HEK293 (cell line): ENCODE measurements at regions not wholly inside any gene's neighbourhood (a gene's known extent, or its start where the extent isn't known, plus 50 kb on each side); places are given as distances from the start of the nearest gene placed in this dataset.

Experiments used
- CTCF ChIA-PET: fragments of 350-600 bp; formaldehyde crosslinking; extraction: SDS; loops from one replicate; lab custom pipeline; 2021; ENCODE audit warnings: antibody characterized with exemption; lab: Yijun Ruan, JAX
- POLR2A ChIA-PET: fragments of 300-600 bp; formaldehyde crosslinking; extraction: SDS; loops from one replicate; lab custom pipeline; 2020; ENCODE audit warnings: antibody characterized with exemption, inconsistent platforms; lab: Yijun Ruan, JAX
- H3K27ac ChIP-seq: fragments of 200-500 bp; sonication (Bioruptor generic); 2 replicates; pipeline ENCODE4 v1.5.1; 2014; ENCODE audit warnings: low read depth, low read length, control low read depth, inconsistent platforms; ENCODE audit errors: extremely low read depth
- H3K36me3 ChIP-seq, 2 experiments: fragments of 200-500 bp in 1 of 2; sonication (Bioruptor generic) in 1 of 2; 1 replicate in 1 of 2; 2 replicates in 1 of 2; pipeline ENCODE4 v1.5.1; 2014 to 2017; ENCODE audit warnings: inconsistent platforms in 2 of 2, low read length in 2 of 2; ENCODE audit not compliant: control insufficient read depth in 2 of 2, insufficient read depth in 1 of 2
- H3K4me1 ChIP-seq: fragments of 200-500 bp; sonication (Bioruptor generic); 2 replicates; pipeline ENCODE4 v1.5.1; 2014; ENCODE audit warnings: mild to moderate bottlenecking, low read length, inconsistent platforms; ENCODE audit not compliant: control insufficient read depth, insufficient read depth
- H3K4me3 ChIP-seq: 2 replicates; pipeline ENCODE4 v1.5.1; 2011; ENCODE audit warnings: low read depth, mild to moderate bottlenecking, control low read depth, low read length, moderate library complexity
- H3K9me3 ChIP-seq: fragments of 200-500 bp; sonication (Bioruptor generic); 2 replicates; pipeline ENCODE4 v1.5.1; 2014; ENCODE audit warnings: low read depth, low read length, inconsistent platforms; ENCODE audit not compliant: control insufficient read depth, insufficient read depth
- CTCF ChIP-seq: fragments of 450-650 bp; formaldehyde crosslinking; IDR thresholded peaks from 2 replicates; pipeline ENCODE4 v1.5.1; 2016; ENCODE audit warnings: missing biosample characterization, missing genetic modification characterization
- GLI2 ChIP-seq: fragments of 450-650 bp; formaldehyde crosslinking; IDR thresholded peaks from 2 replicates; pipeline ENCODE4; 2017; ENCODE audit warnings: missing biosample characterization, missing genetic modification characterization, low read depth, borderline replicate concordance
- GLIS2 ChIP-seq: fragments of 450-650 bp; formaldehyde crosslinking; IDR thresholded peaks from 2 replicates; pipeline ENCODE4 v1.5.1; 2016; ENCODE audit warnings: missing biosample characterization, missing genetic modification characterization
- KLF9 ChIP-seq: fragments of 450-650 bp; formaldehyde crosslinking; IDR thresholded peaks from 2 replicates; pipeline ENCODE4 v1.5.1; 2016; ENCODE audit warnings: missing biosample characterization, missing genetic modification characterization, low read depth
- OVOL3 ChIP-seq: fragments of 450-650 bp; formaldehyde crosslinking; IDR thresholded peaks from 2 replicates; pipeline ENCODE4 v1.5.1; 2016; ENCODE audit warnings: missing biosample characterization, missing genetic modification characterization
- PRDM6 ChIP-seq: fragments of 450-650 bp; formaldehyde crosslinking; IDR thresholded peaks from 2 replicates; pipeline ENCODE4 v1.5.1; 2017; ENCODE audit warnings: missing biosample characterization, missing genetic modification characterization
- TSHZ1 ChIP-seq: fragments of 450-650 bp; formaldehyde crosslinking; IDR thresholded peaks from 2 replicates; pipeline ENCODE4 v1.5.1; 2016; ENCODE audit warnings: missing biosample characterization, missing genetic modification characterization, borderline replicate concordance
- YY1 ChIP-seq: fragments of 450-650 bp; formaldehyde crosslinking; IDR thresholded peaks from 2 replicates; pipeline ENCODE4 v1.5.1; 2018; ENCODE audit warnings: missing biosample characterization, missing genetic modification characterization
- ZBTB26 ChIP-seq: fragments of 450-650 bp; formaldehyde crosslinking; optimal IDR thresholded peaks from 2 replicates; pipeline ENCODE3; 2016; ENCODE audit warnings: missing biosample characterization, mild to moderate bottlenecking, missing genetic modification characterization
- ZFHX2 ChIP-seq: fragments of 450-650 bp; formaldehyde crosslinking; conservative IDR thresholded peaks from 2 replicates; pipeline ENCODE4 v1.5.1; 2016; ENCODE audit warnings: missing biosample characterization, missing genetic modification characterization
- ZFP41 ChIP-seq: fragments of 450-650 bp; formaldehyde crosslinking; IDR thresholded peaks from 2 replicates; pipeline ENCODE4 v1.5.1; 2016; ENCODE audit warnings: missing biosample characterization, missing genetic modification characterization, borderline replicate concordance
- ZNF202 ChIP-seq: fragments of 450-650 bp; formaldehyde crosslinking; IDR thresholded peaks from 2 replicates; pipeline ENCODE4 v1.5.1; 2016; ENCODE audit warnings: missing biosample characterization, missing genetic modification characterization, borderline replicate concordance
- ZNF214 ChIP-seq: fragments of 450-650 bp; formaldehyde crosslinking; IDR thresholded peaks from 2 replicates; pipeline ENCODE4 v1.5.1; 2017; ENCODE audit warnings: missing biosample characterization, mild to moderate bottlenecking, missing genetic modification characterization, borderline replicate concordance
- ZNF248 ChIP-seq: fragments of 450-650 bp; formaldehyde crosslinking; IDR thresholded peaks from 2 replicates; pipeline ENCODE4 v1.5.1; 2017; ENCODE audit warnings: missing biosample characterization, missing genetic modification characterization
- ZNF274 ChIP-seq, 2 experiments: fragments of 200-500 bp in 1 of 2; fragments of 450-650 bp in 1 of 2; sonication (Bioruptor generic) in 1 of 2; formaldehyde crosslinking in 1 of 2; IDR thresholded peaks; 2 replicates each; pipeline versions ENCODE4 v1.5.1 to v1.6.1; 2014 to 2016; ENCODE audit warnings: borderline replicate concordance in 1 of 2, inconsistent platforms in 1 of 2, low read length in 1 of 2, missing biosample characterization in 1 of 2, missing genetic modification characterization in 1 of 2
- ZNF394 ChIP-seq: fragments of 450-650 bp; formaldehyde crosslinking; IDR thresholded peaks from 2 replicates; pipeline ENCODE4 v1.5.1; 2016; ENCODE audit warnings: missing biosample characterization, missing genetic modification characterization, mild to moderate bottlenecking, moderate library complexity, borderline replicate concordance
- ZNF433 ChIP-seq: fragments of 450-650 bp; formaldehyde crosslinking; IDR thresholded peaks from 2 replicates; pipeline ENCODE4 v1.5.1; 2016; ENCODE audit warnings: missing biosample characterization, missing genetic modification characterization, low read depth
- ZNF555 ChIP-seq: fragments of 450-650 bp; formaldehyde crosslinking; conservative IDR thresholded peaks from 2 replicates; pipeline ENCODE4 v1.5.1; 2017; ENCODE audit warnings: missing biosample characterization, mild to moderate bottlenecking, missing genetic modification characterization, inconsistent platforms
- ZNF571 ChIP-seq: fragments of 450-650 bp; formaldehyde crosslinking; IDR thresholded peaks from 2 replicates; pipeline ENCODE4 v1.5.0; 2017; ENCODE audit warnings: missing biosample characterization, missing genetic modification characterization
- ZNF580 ChIP-seq: fragments of 450-650 bp; formaldehyde crosslinking; IDR thresholded peaks from 2 replicates; pipeline ENCODE4 v1.5.1; 2016; ENCODE audit warnings: missing biosample characterization, missing genetic modification characterization
- ZNF596 ChIP-seq: fragments of 450-650 bp; IDR thresholded peaks from 2 replicates; pipeline ENCODE4 v1.5.0; 2018; ENCODE audit warnings: missing biosample characterization, mild to moderate bottlenecking, missing genetic modification characterization, moderate library complexity
- ZXDB ChIP-seq: fragments of 450-650 bp; formaldehyde crosslinking; IDR thresholded peaks from 2 replicates; pipeline ENCODE4 v1.5.1; 2016; ENCODE audit warnings: missing biosample characterization, missing genetic modification characterization

- no peaks in the 10 kb centered on the region for H3K36me3 ChIP-seq
- H3K4me3 ChIP-seq = no peak overlapping the region
- CTCF ChIA-PET = interaction anchor here (0.9 kb wide), 1 partner anchor 52 kb away, joined by 3 read pairs; no protein-coding TSS in a partner anchor
- POLR2A ChIA-PET = no interaction called here
- no peaks in the 10 kb centered on the region for H3K4me1 ChIP-seq
- H3K9me3 ChIP-seq = no peaks in the 10 kb centered on the region
- TF ChIP-seq ZXDB (tag by site-specific recombination) = no peak
- no peak for TF ChIP-seq GLIS2 (tag by site-specific recombination)
- TF ChIP-seq OVOL3 (tag by site-specific recombination) = no peak
- TF ChIP-seq GLI2 (tag by site-specific recombination) = no peak
- TF ChIP-seq ZFP41 (tag by site-specific recombination) = no peak
- no peak for TF ChIP-seq ZNF214 (tag by site-specific recombination)
- no peak for TF ChIP-seq TSHZ1 (tag by site-specific recombination)
- no peak for TF ChIP-seq YY1 (tag by site-specific recombination)
- TF ChIP-seq PRDM6 (tag by site-specific recombination) = no peak
- TF ChIP-seq ZNF248 (tag by site-specific recombination) = no peak
- no peak for TF ChIP-seq CTCF
- TF ChIP-seq ZNF274 (IDR thresholded peaks at IDR 0.05; ENCODE audit: low read length) = no peak
- TF ChIP-seq ZNF274 (tag by site-specific recombination; IDR thresholded peaks at IDR 0.05; ENCODE audit: borderline replicate concordance) = no peak
- TF ChIP-seq ZNF580 (tag by site-specific recombination) = no peak
- H3K27ac ChIP-seq = no peak overlapping the region
These were observed 196.3 kb upstream of the GHITM start for GRCh38 chr10:83943049-83943448.

GRCh38 chr10:83943920-83944319, 195.4 kb upstream of the GHITM start:
- H3K36me3 ChIP-seq = no peaks in the 10 kb centered on the region
- H3K4me3 ChIP-seq = no peak overlapping the region
- ChIA-PET POLR2A (no interaction called here), CTCF (interaction anchor here (0.6 to 1.0 kb wide), 2 partner anchors 70 to 72 kb away, joined by 3 to 4 read pairs; no protein-coding TSS in a partner anchor)
- no peaks in the 10 kb centered on the region for H3K4me1 ChIP-seq
- H3K9me3 ChIP-seq = no peaks in the 10 kb centered on the region
- H3K27ac ChIP-seq = no peak overlapping the region
- no peak for TF ChIP-seq ZNF394 (tag by site-specific recombination)
- no peak for TF ChIP-seq ZBTB26 (tag by site-specific recombination)
- no peak for TF ChIP-seq KLF9
- no peak for TF ChIP-seq ZNF433 (tag by site-specific recombination)
- TF ChIP-seq ZNF202 (tag by site-specific recombination) = no peak
- TF ChIP-seq TSHZ1 (tag by site-specific recombination) = no peak
- TF ChIP-seq ZNF596 = no peak
- TF ChIP-seq ZNF571 (tag by site-specific recombination) = no peak
- no peak for TF ChIP-seq ZNF555 (tag by site-specific recombination)
- TF ChIP-seq ZFHX2 = no peak
